Esophagus muscularis mucosa (tissue), 4 donors: ENCODE measurements at regions not wholly inside any gene's neighbourhood (a gene's known extent, or its start where the extent isn't known, plus 50 kb on each side); places are given as distances from the start of the nearest gene placed in this dataset.

Experiments used
- DNase-seq: peaks from one replicate; pipeline ENCODE4 v3.0.0-alpha.2; 2017; ENCODE audit errors: extremely low spot score
- H3K27ac ChIP-seq, 4 donors: fragments of 200-600 bp; sonication (generic); replicated peaks in 1 of 4; 1 replicate in 3 of 4; 2 replicates in 1 of 4; pipeline ENCODE4 v1.5.1; 2016 to 2019; ENCODE audit warnings: mild to moderate bottlenecking in 1 of 4
- H3K27me3 ChIP-seq, 4 donors: fragments of 200-600 bp; sonication (generic); one replicate each; pipeline versions ENCODE4 v1.5.1 to v1.6.0; 2016 to 2019
- H3K36me3 ChIP-seq, 4 donors: fragments of 200-600 bp; sonication (generic); one replicate each; pipeline ENCODE4 v1.5.1; 2016 to 2019
- H3K4me1 ChIP-seq, 4 donors: fragments of 200-600 bp; sonication (generic); one replicate each; pipeline ENCODE4 v1.5.1; 2016 to 2019
- H3K4me3 ChIP-seq, 4 donors: fragments of 200-600 bp; sonication (generic); 1 replicate in 2 of 4; 2 replicates in 2 of 4; pipeline ENCODE4 v1.5.1; 2016 to 2019; ENCODE audit warnings: mild to moderate bottlenecking in 4 of 4, moderate library complexity in 1 of 4
- H3K9me3 ChIP-seq, 4 donors: fragments of 200-600 bp; sonication (generic); 1 replicate in 3 of 4; 2 replicates in 1 of 4; pipeline ENCODE4 v1.5.1; 2016 to 2019
- EP300 ChIP-seq: sonication (generic); formaldehyde crosslinking; IDR thresholded peaks from one replicate; pipeline ENCODE4 v1.6.1; 2017; ENCODE audit warnings: antibody characterized with exemption
- POLR2A ChIP-seq: fragments of 450-650 bp; IDR thresholded peaks from one replicate; pipeline ENCODE4 v1.6.1; 2017; ENCODE audit warnings: antibody characterized with exemption, moderate library complexity, mild to moderate bottlenecking, low read depth
- POLR2AphosphoS5 ChIP-seq, 2 donors: sonication (generic); formaldehyde crosslinking; IDR thresholded peaks; one replicate each; pipeline ENCODE4 v1.6.1; 2017; ENCODE audit warnings: antibody characterized with exemption in 2 of 2
- WGBS: methylation state at CpG from one replicate; pipeline ENCODE4 v1.1.5; 2018; 5-methylcytosine and 5-hydroxymethylcytosine counted together
- intact Hi-C: fragments of 100-400 bp; cut with DNase I; formaldehyde crosslinking; loops from one replicate; pipeline ENCODE4 v1.15.1; 2023
- TF ChIP-seq, protein P1 (sequence below), 3 experiments: fragments of 200-600 bp in 2 of 3; fragments of 450-650 bp in 1 of 3; sonication (generic) in 2 of 3; IDR thresholded peaks; one replicate each; pipeline ENCODE4 v1.5.1; 2017 to 2019; ENCODE audit warnings: antibody characterized with exemption in 3 of 3, mild to moderate bottlenecking in 2 of 3, moderate library complexity in 1 of 3

DNA sequence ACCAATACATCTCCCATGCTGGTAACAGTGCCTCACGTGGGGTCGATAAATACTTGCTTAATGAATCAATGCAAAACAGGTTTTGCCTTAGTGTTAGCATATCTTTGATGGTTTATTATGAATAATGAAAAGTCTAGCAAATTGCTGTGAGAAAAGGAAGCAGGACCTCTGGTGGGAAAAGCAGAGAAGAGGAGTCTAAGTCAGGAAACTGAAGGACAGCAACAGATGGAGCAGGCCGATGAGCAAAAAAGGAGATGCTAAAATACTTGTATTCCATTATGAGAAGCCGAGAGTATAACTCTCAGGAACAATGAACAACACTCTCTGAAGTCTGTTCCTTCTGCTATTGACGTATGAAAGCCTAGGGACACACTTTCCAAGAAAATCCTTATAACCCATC lies 555.2 kb upstream of the KLHL29 start:
- DNase-seq: no peak
- WGBS: 84% methylated on average over 5 of the region's 5 CpGs
- H3K27me3 ChIP-seq: no peaks in the 10 kb centered on the region
- H3K36me3 ChIP-seq: no peaks in the 10 kb centered on the region
- no peak overlapping the region for H3K27ac ChIP-seq
- no peaks in the 10 kb centered on the region for H3K4me1 ChIP-seq
- TF ChIP-seq EP300 (no peak), POLR2A (no peak), POLR2AphosphoS5 (IDR thresholded peaks at IDR 0.05) (no peak)
- TF ChIP-seq, protein P1, sequence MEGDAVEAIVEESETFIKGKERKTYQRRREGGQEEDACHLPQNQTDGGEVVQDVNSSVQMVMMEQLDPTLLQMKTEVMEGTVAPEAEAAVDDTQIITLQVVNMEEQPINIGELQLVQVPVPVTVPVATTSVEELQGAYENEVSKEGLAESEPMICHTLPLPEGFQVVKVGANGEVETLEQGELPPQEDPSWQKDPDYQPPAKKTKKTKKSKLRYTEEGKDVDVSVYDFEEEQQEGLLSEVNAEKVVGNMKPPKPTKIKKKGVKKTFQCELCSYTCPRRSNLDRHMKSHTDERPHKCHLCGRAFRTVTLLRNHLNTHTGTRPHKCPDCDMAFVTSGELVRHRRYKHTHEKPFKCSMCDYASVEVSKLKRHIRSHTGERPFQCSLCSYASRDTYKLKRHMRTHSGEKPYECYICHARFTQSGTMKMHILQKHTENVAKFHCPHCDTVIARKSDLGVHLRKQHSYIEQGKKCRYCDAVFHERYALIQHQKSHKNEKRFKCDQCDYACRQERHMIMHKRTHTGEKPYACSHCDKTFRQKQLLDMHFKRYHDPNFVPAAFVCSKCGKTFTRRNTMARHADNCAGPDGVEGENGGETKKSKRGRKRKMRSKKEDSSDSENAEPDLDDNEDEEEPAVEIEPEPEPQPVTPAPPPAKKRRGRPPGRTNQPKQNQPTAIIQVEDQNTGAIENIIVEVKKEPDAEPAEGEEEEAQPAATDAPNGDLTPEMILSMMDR (IDR thresholded peaks at IDR 0.05): no peak
- intact Hi-C loops: no loop called here
- no peaks in the 10 kb centered on the region for H3K9me3 ChIP-seq
- H3K4me3 ChIP-seq: no peak overlapping the region

DNA sequence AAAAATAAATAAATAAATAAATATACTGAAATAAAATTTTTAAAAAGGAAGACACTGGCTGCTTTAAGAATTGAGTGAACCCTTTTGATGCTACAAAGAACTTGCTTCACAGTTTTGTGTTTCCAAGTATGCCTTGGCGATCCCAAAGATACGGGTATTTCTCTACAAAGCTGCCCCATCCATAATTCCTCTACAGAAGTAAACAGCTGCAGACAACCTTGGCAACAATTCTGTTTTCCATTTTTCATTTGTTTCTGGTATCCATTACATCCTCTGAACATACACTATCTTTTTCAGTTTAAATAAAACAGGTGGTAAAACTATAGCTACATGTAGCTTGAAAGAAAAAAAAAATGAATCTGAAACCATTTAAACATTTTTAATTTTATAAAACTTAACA lies 552.8 kb upstream of the KLHL29 start:
- DNase-seq: no peak
- no peaks in the 10 kb centered on the region for H3K36me3 ChIP-seq
- 77% methylated on average over 2 of the region's 2 CpGs for WGBS
- H3K9me3 ChIP-seq: no peaks in the 10 kb centered on the region
- H3K4me3 ChIP-seq: no peak overlapping the region
- no peaks in the 10 kb centered on the region for H3K27me3 ChIP-seq
- H3K4me1 ChIP-seq: no peaks in the 10 kb centered on the region
- TF ChIP-seq, protein P1 (IDR thresholded peaks at IDR 0.05): no peak
- TF ChIP-seq POLR2A (no peak), EP300 (no peak), POLR2AphosphoS5 (IDR thresholded peaks at IDR 0.05) (no peak)
- H3K27ac ChIP-seq: no peak overlapping the region
- intact Hi-C loops: no loop called here

DNA sequence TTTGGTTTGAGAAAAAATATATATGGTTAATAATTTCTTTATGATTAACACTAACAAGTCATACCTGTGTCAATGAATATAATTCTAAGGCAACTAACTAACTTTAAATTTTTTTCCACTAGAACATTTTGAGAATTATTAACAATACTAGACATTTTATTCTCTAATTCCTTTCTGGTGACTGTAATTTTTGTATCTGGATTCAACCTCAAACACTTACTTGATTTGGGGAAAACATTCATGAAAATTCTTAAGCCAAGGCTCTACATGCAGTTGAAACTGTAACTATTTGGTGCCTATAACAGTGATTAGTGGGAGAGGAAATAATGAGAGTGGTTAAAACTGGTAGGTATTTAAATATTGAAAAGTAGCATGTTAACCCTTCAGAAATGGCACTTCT lies 546.5 kb upstream of the KLHL29 start:
- no peak for DNase-seq
- Histone ChIP-seq H3K4me3 (no peak overlapping the region), H3K27me3 (no peaks in the 10 kb centered on the region), H3K27ac (no peak overlapping the region), H3K4me1 (no peaks in the 10 kb centered on the region), H3K9me3 (no peaks in the 10 kb centered on the region), H3K36me3 (no peaks in the 10 kb centered on the region)
- intact Hi-C loops: no loop called here
- TF ChIP-seq, protein P1 (IDR thresholded peaks at IDR 0.05): no peak

DNA sequence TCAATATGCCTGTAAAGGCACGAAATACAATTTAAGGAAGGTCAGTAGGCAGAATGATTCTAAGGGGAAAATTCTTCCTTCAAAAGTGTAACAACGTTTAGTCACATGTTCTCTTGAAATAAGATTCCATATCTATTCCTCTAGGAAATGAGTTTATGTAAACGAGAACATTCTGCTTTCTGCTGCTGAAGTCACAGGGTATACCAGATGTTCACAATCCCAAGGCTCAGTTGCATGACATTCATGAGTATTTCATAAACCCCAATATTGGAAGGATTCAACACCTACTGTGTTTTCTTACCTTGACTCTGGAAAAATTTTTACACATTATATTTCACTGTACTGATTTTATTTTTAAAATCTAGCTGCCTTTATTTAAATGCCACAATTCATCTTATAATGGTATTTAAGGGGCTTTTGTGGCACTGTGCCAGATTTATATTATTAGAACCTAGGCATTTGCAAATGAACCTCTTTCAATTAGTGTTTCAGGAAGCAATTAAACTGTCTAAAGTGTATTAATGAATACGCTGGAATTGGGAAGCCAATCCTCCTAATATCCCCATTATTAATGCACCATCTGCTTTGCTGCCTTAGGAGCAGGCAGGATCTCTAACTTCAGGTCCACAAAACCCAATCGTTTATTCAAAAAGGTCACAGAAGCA lies 542.6 kb upstream of the KLHL29 start:
- Histone ChIP-seq H3K36me3 (no peaks in the 10 kb centered on the region), H3K9me3 (no peaks in the 10 kb centered on the region), H3K27ac (no peak overlapping the region), H3K4me1 (no peaks in the 10 kb centered on the region), H3K4me3 (no peak overlapping the region), H3K27me3 (no peaks in the 10 kb centered on the region)
- TF ChIP-seq EP300 (no peak), POLR2AphosphoS5 (IDR thresholded peaks at IDR 0.05) (no peak), POLR2A (no peak)
- TF ChIP-seq, protein P1 (IDR thresholded peaks at IDR 0.05): no peak
- no peak for DNase-seq
- WGBS: 71% methylated on average over 5 of the region's 5 CpGs
- intact Hi-C loops: no loop called here

DNA sequence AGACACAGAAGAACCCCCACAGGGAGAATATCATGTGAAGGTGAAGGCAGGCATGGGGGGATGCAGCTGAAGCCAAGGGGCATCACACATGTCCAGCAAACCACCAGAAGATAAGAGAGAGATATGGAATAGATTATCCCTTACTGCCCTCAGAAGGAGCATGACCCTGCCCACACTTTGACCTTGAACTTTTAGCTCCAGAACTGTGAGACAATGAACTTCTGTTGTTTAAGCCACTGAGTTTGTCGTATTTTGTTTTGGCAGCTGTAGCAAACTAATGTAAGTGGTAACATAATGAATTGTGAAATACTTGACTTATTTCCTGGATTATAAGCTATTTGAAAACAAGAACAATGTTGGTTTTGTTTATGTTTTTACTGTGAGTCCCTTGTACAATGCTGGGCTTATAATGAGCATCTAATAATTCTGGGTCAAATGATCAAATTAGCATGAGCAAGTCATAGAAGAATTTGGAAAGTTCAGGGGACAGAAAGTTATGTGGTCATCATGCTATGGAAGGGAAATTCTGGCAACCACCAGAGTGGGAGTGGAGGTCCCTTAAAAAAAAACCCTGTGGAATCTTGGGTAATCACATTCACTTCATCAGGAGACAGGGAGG lies 541.0 kb upstream of the KLHL29 start:
- Histone ChIP-seq H3K27ac (no peak overlapping the region), H3K27me3 (no peaks in the 10 kb centered on the region), H3K4me3 (no peak overlapping the region), H3K36me3 (no peaks in the 10 kb centered on the region), H3K9me3 (no peaks in the 10 kb centered on the region), H3K4me1 (no peaks in the 10 kb centered on the region)
- intact Hi-C loops: no loop called here
- WGBS: 48% methylated on average over 1 of the region's 1 CpG
- TF ChIP-seq, protein P1 (IDR thresholded peaks at IDR 0.05): no peak
- TF ChIP-seq POLR2A (no peak), POLR2AphosphoS5 (IDR thresholded peaks at IDR 0.05) (no peak), EP300 (no peak)
- DNase-seq: no peak
